SK-N-SH (cell line): ENCODE measurements at regions not wholly inside any gene's neighbourhood (a gene's known extent, or its start where the extent isn't known, plus 50 kb on each side); places are given as distances from the start of the nearest gene placed in this dataset.

ENCODE experiments used
- CTCF ChIA-PET: fragments of 300-600, 350-600 bp; formaldehyde crosslinking; extraction: SDS; loops from one replicate; lab custom pipeline; 2021; lab: Yijun Ruan, JAX
- POLR2A ChIA-PET: fragments of 350-600 bp; sonication (Branson Sonifier 250); formaldehyde crosslinking; extraction: SDS; loops from one replicate; lab custom pipeline; 2020; ENCODE audit warnings: antibody characterized with exemption, inconsistent platforms; lab: Yijun Ruan, JAX
- DNase-seq: peaks from one replicate; pipeline ENCODE4 v3.0.0; 2012
- H2AFZ ChIP-seq: fragments of 200-600 bp; sonication (generic); 2 replicates; pipeline ENCODE4 v1.8.1; 2016; ENCODE audit warnings: antibody characterized with exemption, mild to moderate bottlenecking, low read depth
- H3F3A ChIP-seq: fragments of 200-600 bp; sonication (generic); replicated peaks from 2 replicates; pipeline ENCODE3; 2016; ENCODE audit warnings: antibody characterized with exemption, mild to moderate bottlenecking; ENCODE audit not compliant: insufficient read depth
- H3K27ac ChIP-seq, 2 experiments: fragments of 200-500 bp in 1 of 2; fragments of 200-600 bp in 1 of 2; sonication (Bioruptor generic) in 1 of 2; sonication (generic), shearing (Covaris generic) in 1 of 2; 2 replicates each; pipeline versions ENCODE4 v1.5.1 to v1.6.1; 2014 to 2016; ENCODE audit warnings: low read depth in 2 of 2, inconsistent platforms in 1 of 2, low read length in 1 of 2, mild to moderate bottlenecking in 1 of 2, mixed read lengths in 1 of 2
- H3K27me3 ChIP-seq: fragments of 200-600 bp; sonication (generic), shearing (Covaris generic); 2 replicates; pipeline ENCODE4 v1.6.1; 2016; ENCODE audit warnings: mixed run types; ENCODE audit not compliant: insufficient read depth
- H3K36me3 ChIP-seq, 2 experiments: fragments of 200-500 bp in 1 of 2; fragments of 200-600 bp in 1 of 2; sonication (Bioruptor generic) in 1 of 2; sonication (generic) in 1 of 2; replicated peaks in 1 of 2; 2 replicates each; pipeline versions ENCODE3 to v1.5.1; 2014 to 2016; ENCODE audit warnings: low read length in 1 of 2, mild to moderate bottlenecking in 1 of 2; ENCODE audit not compliant: insufficient read depth in 2 of 2, control insufficient read depth in 1 of 2
- H3K4me1 ChIP-seq, 2 experiments: fragments of 200-500 bp in 1 of 2; fragments of 200-600 bp in 1 of 2; sonication (Bioruptor generic) in 1 of 2; sonication (generic), shearing (Covaris generic) in 1 of 2; 2 replicates each; pipeline versions ENCODE4 v1.5.1 to v1.6.1; 2014 to 2016; ENCODE audit warnings: low read depth in 1 of 2, low read length in 1 of 2, mixed run types in 1 of 2; ENCODE audit not compliant: insufficient read depth in 2 of 2, control insufficient read depth in 1 of 2
- H3K4me2 ChIP-seq: fragments of 200-600 bp; sonication (generic), shearing (Covaris generic); 2 replicates; pipeline ENCODE4 v1.6.1; 2017; ENCODE audit warnings: mixed run types
- H3K4me3 ChIP-seq, 2 experiments: fragments of 200-500 bp in 1 of 2; fragments of 200-600 bp in 1 of 2; sonication (Bioruptor generic) in 1 of 2; sonication (generic), shearing (Covaris generic) in 1 of 2; 2 replicates each; pipeline versions ENCODE4 v1.5.1 to v1.8.1; 2014 to 2016; ENCODE audit warnings: low read depth in 2 of 2, inconsistent platforms in 1 of 2, low read length in 1 of 2, mild to moderate bottlenecking in 1 of 2, mixed read lengths in 1 of 2, moderate library complexity in 1 of 2
- H3K79me2 ChIP-seq: fragments of 200-600 bp; sonication (generic); 2 replicates; pipeline ENCODE4 v1.8.1; 2017; ENCODE audit warnings: mild to moderate bottlenecking; ENCODE audit not compliant: insufficient read depth
- H3K9ac ChIP-seq: fragments of 200-600 bp; sonication (generic); 2 replicates; pipeline ENCODE4 v1.6.1; 2017; ENCODE audit warnings: mixed run types
- H3K9me2 ChIP-seq: fragments of 200-600 bp; sonication (generic); 2 replicates; pipeline ENCODE4 v1.6.1; 2017; ENCODE audit warnings: mixed run types
- H3K9me3 ChIP-seq: fragments of 200-600 bp; sonication (generic); 2 replicates; pipeline ENCODE4 v1.6.1; 2017; ENCODE audit warnings: mixed run types, mild to moderate bottlenecking, moderate library complexity
- H4K20me1 ChIP-seq: fragments of 200-600 bp; sonication (generic); 2 replicates; pipeline ENCODE4 v1.6.1; 2017; ENCODE audit warnings: mild to moderate bottlenecking, mixed run types; ENCODE audit not compliant: insufficient read depth
- CHD2 ChIP-seq: fragments of 150-350 bp; IDR thresholded peaks from 2 replicates; pipeline ENCODE4 v1.6.1; 2018; ENCODE audit warnings: low read length; ENCODE audit not compliant: partially characterized antibody
- EZH2phosphoT487 ChIP-seq: fragments of 200-600 bp; sonication (generic); IDR thresholded peaks from 2 replicates; pipeline ENCODE4 v1.6.1; 2017; ENCODE audit warnings: low read depth, mixed run types, mild to moderate bottlenecking, antibody characterized with exemption, moderate library complexity, borderline replicate concordance
- FOSL2 ChIP-seq: IDR thresholded peaks from 2 replicates; pipeline ENCODE4 v1.4.0; 2012; ENCODE audit warnings: low read depth, mild to moderate bottlenecking, moderate library complexity, borderline replicate concordance
- FOXJ3 ChIP-seq: sonication (generic); formaldehyde crosslinking; IDR thresholded peaks from 2 replicates; pipeline ENCODE4 v1.5.1; 2020; ENCODE audit warnings: mild to moderate bottlenecking, missing genetic modification reagents
- GABPA ChIP-seq: IDR thresholded peaks from 2 replicates; pipeline ENCODE4 v1.4.0; 2012; ENCODE audit warnings: low read depth, mild to moderate bottlenecking
- GATA2 ChIP-seq: sonication (generic); formaldehyde crosslinking; IDR thresholded peaks from 2 replicates; pipeline ENCODE4 v1.5.0; 2020; ENCODE audit warnings: mild to moderate bottlenecking, missing genetic modification reagents
- JUND ChIP-seq: IDR thresholded peaks from 2 replicates; pipeline ENCODE4 v1.4.0; 2012
- MXI1 ChIP-seq: IDR thresholded peaks from 2 replicates; pipeline ENCODE4 v1.6.1; 2012; ENCODE audit warnings: mild to moderate bottlenecking, low read depth, low read length, improper control_type of control experiment
- NFIC ChIP-seq: IDR thresholded peaks from 2 replicates; pipeline ENCODE4 v1.4.0; 2012; ENCODE audit warnings: borderline replicate concordance
- POLR2AphosphoS5 ChIP-seq: IDR thresholded peaks from 2 replicates; pipeline ENCODE4 v1.6.1; 2012; ENCODE audit warnings: low read depth, low read length
- RCOR1 ChIP-seq: fragments of 150-350 bp; IDR thresholded peaks from 2 replicates; pipeline ENCODE4 v1.6.1; 2017; ENCODE audit warnings: antibody characterized with exemption, low read length
- RFX5 ChIP-seq: IDR thresholded peaks from 2 replicates; pipeline ENCODE4 v1.6.1; 2012; ENCODE audit warnings: mild to moderate bottlenecking, improper control_type of control experiment, low read length
- SMC3 ChIP-seq: IDR thresholded peaks from 2 replicates; pipeline ENCODE4 v1.6.1; 2012; ENCODE audit warnings: low read depth, low read length, improper control_type of control experiment
- WGBS: methylation state at CpG from one replicate; pipeline ENCODE4 v1.1.6; 2017; ENCODE audit warnings: low lambda C conversion rate; 5-methylcytosine and 5-hydroxymethylcytosine counted together
- TF ChIP-seq, protein P1 (sequence below): fragments of 150-350 bp; IDR thresholded peaks from 2 replicates; pipeline ENCODE4 v1.6.1; 2017; ENCODE audit warnings: antibody characterized with exemption, low read length, low read depth, borderline replicate concordance

DNA sequence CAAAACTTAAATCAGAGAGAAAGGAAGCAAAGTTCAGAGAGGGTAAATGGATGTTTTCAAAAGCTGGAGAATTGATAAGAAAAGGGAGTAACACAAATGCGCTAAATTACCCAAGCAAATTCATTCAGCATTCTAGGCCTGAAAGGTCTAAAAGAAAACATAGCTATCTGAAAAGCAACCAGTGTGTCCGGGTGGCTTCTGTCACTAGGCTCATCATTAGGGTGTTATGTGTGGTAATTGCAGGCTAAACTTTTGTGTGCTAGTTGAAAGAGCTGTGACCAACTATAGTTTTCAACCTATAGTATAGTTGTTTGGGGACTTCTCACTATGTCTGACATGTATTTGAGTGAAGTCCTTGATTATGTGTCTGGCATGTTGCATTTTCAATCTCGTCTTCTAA is 839.6 kb upstream of the ZEB2 start:
- 92% methylated on average over 3 of the region's 3 CpGs for WGBS
- CTCF ChIA-PET, result no interaction called here
- no peak for TF ChIP-seq POLR2AphosphoS5
- TF ChIP-seq RCOR1, result no peak
- TF ChIP-seq FOSL2, result no peak
- no peak for TF ChIP-seq CHD2
- Histone ChIP-seq H3K4me2 (no peak overlapping the region), H4K20me1 (no peaks in the 10 kb centered on the region), H3F3A (peaks cover 6% of the 10 kb centered on the region), H3K27me3 (no peaks in the 10 kb centered on the region), H3K36me3 (no peaks in the 10 kb centered on the region), H3K27ac (no peak overlapping the region), H3K4me3 (no peak overlapping the region), H3K79me2 (no peaks in the 10 kb centered on the region), H3K9me2 (no peaks in the 10 kb centered on the region), H3K9me3 (no peaks in the 10 kb centered on the region), H3K4me1 (no peaks in the 10 kb centered on the region), H3K9ac (no peak overlapping the region), H2AFZ (no peak overlapping the region)
- POLR2A ChIA-PET, result no interaction called here
- no peak for DNase-seq

DNA sequence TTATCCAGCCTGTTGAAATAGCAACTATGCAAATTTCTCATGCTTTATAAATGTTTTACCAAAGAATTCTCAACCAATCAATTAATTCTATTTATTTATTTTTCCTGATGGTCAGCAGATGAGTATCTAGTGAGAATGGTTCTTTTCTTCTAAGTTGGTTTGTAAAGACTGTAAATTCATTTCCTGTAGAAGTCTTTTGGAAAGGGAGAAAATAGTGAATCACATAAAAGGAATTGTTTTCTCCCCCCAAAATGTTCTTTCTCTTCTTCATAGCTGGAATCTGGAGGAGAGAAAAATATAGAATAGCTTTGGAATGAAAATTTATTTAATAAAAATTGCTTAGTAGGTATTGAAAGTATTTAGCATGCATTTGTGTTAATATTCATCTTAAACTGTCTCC is 836.1 kb upstream of the ZEB2 start:
- Histone ChIP-seq H3K27me3 (no peaks in the 10 kb centered on the region), H3F3A (peaks cover 6% of the 10 kb centered on the region), H4K20me1 (no peaks in the 10 kb centered on the region), H3K9me2 (no peaks in the 10 kb centered on the region), H2AFZ (peak overlapping the region; percentile 20; the same call in 1 of the 2 replicates), H3K36me3 (no peaks in the 10 kb centered on the region), H3K4me1 (no peaks in the 10 kb centered on the region), H3K4me2 (no peak overlapping the region), H3K9me3 (no peaks in the 10 kb centered on the region), H3K79me2 (no peaks in the 10 kb centered on the region), H3K27ac (peak overlapping the region in 1 of 2 experiments; percentile 30; a peak in 1 of 4 replicates), H3K9ac (no peak overlapping the region), H3K4me3 (no peak overlapping the region)
- no peak for DNase-seq
- ChIA-PET POLR2A (no interaction called here), CTCF (interaction anchor here (0.6 to 0.7 kb wide), 2 partner anchors 821 to 864 kb away, joined by 3 to 4 read pairs; no protein-coding TSS in a partner anchor)
- TF ChIP-seq GATA2 (CRISPR knock-in tag) (no peak), MXI1 (no peak), EZH2phosphoT487 (no peak), RFX5 (no peak), NFIC (no peak), FOXJ3 (CRISPR knock-in tag) (no peak), GABPA (no peak), JUND (no peak), SMC3 (no peak), POLR2AphosphoS5 (no peak)
- TF ChIP-seq, protein P1, sequence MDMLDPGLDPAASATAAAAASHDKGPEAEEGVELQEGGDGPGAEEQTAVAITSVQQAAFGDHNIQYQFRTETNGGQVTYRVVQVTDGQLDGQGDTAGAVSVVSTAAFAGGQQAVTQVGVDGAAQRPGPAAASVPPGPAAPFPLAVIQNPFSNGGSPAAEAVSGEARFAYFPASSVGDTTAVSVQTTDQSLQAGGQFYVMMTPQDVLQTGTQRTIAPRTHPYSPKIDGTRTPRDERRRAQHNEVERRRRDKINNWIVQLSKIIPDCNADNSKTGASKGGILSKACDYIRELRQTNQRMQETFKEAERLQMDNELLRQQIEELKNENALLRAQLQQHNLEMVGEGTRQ, result no peak
